Neural cell (in vitro differentiated cells): ENCODE measurements at regions not wholly inside any gene's neighbourhood (a gene's known extent, or its start where the extent isn't known, plus 50 kb on each side); places are given as distances from the start of the nearest gene placed in this dataset.

Source experiments
- H2AFZ ChIP-seq: fragments of 200-600, 300-800 bp; sonication (generic), shearing (Covaris generic); 2 replicates; pipeline ENCODE4 v1.6.0; 2014; ENCODE audit warnings: low read depth, mild to moderate bottlenecking, antibody characterized with exemption, low read length, moderate library complexity
- H3F3A ChIP-seq: fragments of 200-600 bp; shearing (Covaris generic); 2 replicates; pipeline ENCODE4 v1.6.1; 2016; ENCODE audit warnings: mild to moderate bottlenecking, moderate library complexity, mixed read lengths, antibody characterized with exemption, low read length; ENCODE audit not compliant: insufficient read depth, poor library complexity, severe bottlenecking
- H3K27ac ChIP-seq: fragments of 200-600, 300-800 bp; sonication (generic), shearing (Covaris generic); 2 replicates; pipeline ENCODE4 v1.5.1; 2014; ENCODE audit warnings: mild to moderate bottlenecking, low read length, moderate library complexity
- H3K27me3 ChIP-seq: fragments of 300-800, 200-600 bp; sonication (generic), shearing (Covaris generic); 2 replicates; pipeline ENCODE4 v1.6.0; 2014; ENCODE audit warnings: mild to moderate bottlenecking, low read depth, low read length, moderate library complexity; ENCODE audit not compliant: insufficient read depth
- H3K36me3 ChIP-seq: fragments of 300-800, 200-600 bp; sonication (generic), shearing (Covaris generic); 2 replicates; pipeline ENCODE4 v1.5.1; 2014; ENCODE audit warnings: mild to moderate bottlenecking, antibody characterized with exemption, low read length, moderate library complexity; ENCODE audit not compliant: insufficient read depth
- H3K4me2 ChIP-seq: fragments of 300-800, 200-600 bp; sonication (generic), shearing (Covaris generic); 2 replicates; pipeline ENCODE4 v1.6.0; 2014; ENCODE audit warnings: mild to moderate bottlenecking, low read length
- H3K4me3 ChIP-seq: fragments of 300-800, 200-600 bp; sonication (generic), shearing (Covaris generic); 2 replicates; pipeline ENCODE4 v1.5.1; 2014; ENCODE audit warnings: mild to moderate bottlenecking, low read length, moderate library complexity
- H3K79me2 ChIP-seq: fragments of 200-600 bp; shearing (Covaris generic); replicated peaks from 2 replicates; pipeline ENCODE4 v1.6.0; 2014; ENCODE audit warnings: mild to moderate bottlenecking, low read length, moderate library complexity; ENCODE audit not compliant: insufficient read depth
- H3K9ac ChIP-seq: fragments of 300-800, 200-600 bp; sonication (generic), shearing (Covaris generic); 2 replicates; pipeline ENCODE4 v1.6.1; 2016; ENCODE audit warnings: mild to moderate bottlenecking, low read length, mixed read lengths
- H3K9me2 ChIP-seq: fragments of 200-600 bp; shearing (Covaris generic); 2 replicates; pipeline ENCODE4 v1.6.1; 2016; ENCODE audit warnings: mild to moderate bottlenecking, low read length, mixed read lengths; ENCODE audit not compliant: insufficient read depth
- H3K9me3 ChIP-seq: fragments of 200-600, 300-800 bp; sonication (generic), shearing (Covaris generic); 2 replicates; pipeline ENCODE4 v1.6.1; 2016; ENCODE audit warnings: mild to moderate bottlenecking, mixed run types, low read length, moderate library complexity, mixed read lengths
- H4K20me1 ChIP-seq: fragments of 200-600 bp; shearing (Covaris generic); 2 replicates; pipeline ENCODE4 v1.6.1; 2016; ENCODE audit warnings: mild to moderate bottlenecking, mixed run types; ENCODE audit not compliant: insufficient read depth
- CTCF ChIP-seq: fragments of 450-650 bp; IDR thresholded peaks from 2 replicates; pipeline ENCODE4 v1.5.1; 2014; ENCODE audit warnings: antibody characterized with exemption, mild to moderate bottlenecking, moderate library complexity; ENCODE audit not compliant: poor library complexity, severe bottlenecking
- EP300 ChIP-seq: fragments of 450-650 bp; conservative IDR thresholded peaks from 2 replicates; pipeline ENCODE4 v1.6.1; 2014; ENCODE audit warnings: antibody characterized with exemption, mild to moderate bottlenecking, moderate library complexity; ENCODE audit not compliant: poor library complexity, severe bottlenecking
- EZH2 ChIP-seq: fragments of 200-600, 300-800 bp; shearing (Covaris generic), sonication (generic); IDR thresholded peaks from 2 replicates; pipeline ENCODE4 v1.6.1; 2014; ENCODE audit warnings: antibody characterized with exemption, low read length, borderline replicate concordance, mild to moderate bottlenecking; ENCODE audit not compliant: insufficient read depth, poor library complexity, severe bottlenecking
- MXI1 ChIP-seq: fragments of 450-650 bp; conservative IDR thresholded peaks from 2 replicates; pipeline ENCODE4 v1.6.1; 2014; ENCODE audit warnings: antibody characterized with exemption, mild to moderate bottlenecking; ENCODE audit not compliant: poor library complexity, severe bottlenecking
- POLR2AphosphoS5 ChIP-seq: IDR thresholded peaks from 2 replicates; pipeline ENCODE4 v1.6.1; 2012
- RAD21 ChIP-seq: fragments of 450-650 bp; conservative IDR thresholded peaks from 2 replicates; pipeline ENCODE4 v1.6.1; 2014; ENCODE audit warnings: antibody characterized with exemption, mild to moderate bottlenecking, moderate library complexity
- REST ChIP-seq: IDR thresholded peaks from 2 replicates; pipeline ENCODE4 v1.6.1; 2012; ENCODE audit warnings: borderline replicate concordance
- SMC3 ChIP-seq: fragments of 450-650 bp; conservative IDR thresholded peaks from 2 replicates; pipeline ENCODE4 v1.6.1; 2014; ENCODE audit warnings: antibody characterized with exemption, mild to moderate bottlenecking, moderate library complexity; ENCODE audit not compliant: poor library complexity
- TAF1 ChIP-seq: IDR thresholded peaks from 2 replicates; pipeline ENCODE4 v1.6.1; 2012; ENCODE audit warnings: low read depth

DNA sequence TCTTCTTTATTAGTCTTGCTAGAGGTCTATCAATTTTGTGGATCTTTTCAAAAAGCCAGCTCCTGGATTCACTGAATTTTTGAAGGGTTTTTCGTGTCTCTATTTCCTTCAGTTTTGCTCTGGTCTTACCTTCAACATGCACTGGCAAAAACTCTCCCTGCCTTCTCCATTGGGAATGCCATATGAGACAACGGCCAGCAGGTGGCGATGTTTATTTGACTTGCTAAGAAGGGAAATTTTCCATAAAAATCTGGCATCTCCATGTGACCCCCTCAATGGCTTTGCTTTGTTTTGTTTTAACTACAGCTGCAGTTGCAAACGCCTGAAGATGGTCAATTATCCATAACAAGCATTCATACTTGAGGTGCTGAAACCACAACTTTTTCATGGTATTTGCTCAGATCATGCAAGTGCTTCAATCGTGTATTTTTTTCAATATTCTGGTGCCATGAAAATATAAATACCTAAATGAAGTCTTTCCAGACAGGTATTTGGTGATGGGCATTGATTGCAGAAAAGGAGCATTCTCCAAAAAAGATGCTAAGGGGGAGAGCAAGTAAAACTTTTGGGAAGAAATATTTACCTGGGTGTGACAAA, 449.4 kb downstream of the CDY2B start:
- Histone ChIP-seq H3K4me2 (no peak overlapping the region), H3K4me3 (no peak overlapping the region), H3K9me3 (no peaks in the 10 kb centered on the region), H2AFZ (no peak overlapping the region), H3K27ac (no peak overlapping the region), H3F3A (no peaks in the 10 kb centered on the region), H3K79me2 (no peaks in the 10 kb centered on the region), H4K20me1 (no peaks in the 10 kb centered on the region), H3K36me3 (no peaks in the 10 kb centered on the region), H3K9ac (no peak overlapping the region), H3K9me2 (no peaks in the 10 kb centered on the region), H3K27me3 (no peaks in the 10 kb centered on the region)
- TF ChIP-seq EZH2: no peak
- TF ChIP-seq CTCF: peak; percentile 37
- TF ChIP-seq TAF1: no peak

DNA sequence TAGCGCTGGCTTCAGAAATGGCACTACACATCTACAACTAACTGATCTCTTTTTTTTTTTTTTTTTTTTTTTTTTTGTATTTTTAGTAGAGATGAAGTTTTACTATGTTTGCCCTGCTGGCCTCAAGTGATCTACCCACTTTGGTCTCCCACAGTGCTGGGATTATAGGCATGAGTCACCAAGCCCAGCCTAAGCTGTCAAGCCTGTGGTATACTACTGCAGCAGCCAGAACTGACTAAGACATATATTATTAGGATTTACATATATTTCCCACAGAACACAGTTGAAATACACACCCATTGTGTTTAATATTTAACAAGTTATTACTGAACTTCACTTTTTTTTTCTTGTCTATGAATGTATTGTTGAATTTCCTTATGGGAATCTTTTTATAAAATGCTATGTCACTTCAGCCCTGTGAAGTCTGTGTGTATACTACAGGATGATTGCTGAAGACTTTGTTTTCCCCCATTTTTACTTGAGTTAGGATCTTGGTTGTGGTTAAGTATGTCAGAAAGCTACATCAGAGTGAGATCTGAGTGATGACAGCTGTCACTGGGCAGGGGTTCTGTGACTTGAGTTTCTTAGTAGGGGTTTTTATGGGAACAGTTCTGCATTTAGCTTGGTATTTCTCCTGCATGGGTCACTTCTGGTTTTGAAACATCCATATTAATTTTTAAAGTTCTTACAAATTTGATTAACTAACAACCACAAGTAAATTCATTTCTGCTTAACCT, 481.5 kb downstream of the CDY2B start:
- no peak overlapping the region for H3K4me3 ChIP-seq
- no peaks in the 10 kb centered on the region for H3F3A ChIP-seq
- no peak overlapping the region for H2AFZ ChIP-seq
- H3K27me3 ChIP-seq: no peaks in the 10 kb centered on the region
- H3K9ac ChIP-seq: no peak overlapping the region
- no peaks in the 10 kb centered on the region for H3K9me3 ChIP-seq
- no peaks in the 10 kb centered on the region for H3K79me2 ChIP-seq
- H3K36me3 ChIP-seq: no peaks in the 10 kb centered on the region
- TF ChIP-seq TAF1: no peak
- TF ChIP-seq EP300: no peak
- TF ChIP-seq SMC3: no peak
- no peak for TF ChIP-seq POLR2AphosphoS5
- no peak for TF ChIP-seq EZH2
- TF ChIP-seq RAD21: no peak
- no peak for TF ChIP-seq REST
- TF ChIP-seq MXI1: no peak
- no peak for TF ChIP-seq CTCF
- no peaks in the 10 kb centered on the region for H3K9me2 ChIP-seq
- H4K20me1 ChIP-seq: no peaks in the 10 kb centered on the region
- no peak overlapping the region for H3K4me2 ChIP-seq
- no peak overlapping the region for H3K27ac ChIP-seq
